ENCODE measurements at regions not wholly inside any gene's neighbourhood (a gene's known extent, or its start where the extent isn't known, plus 50 kb on each side); places are given as distances from the start of the nearest gene placed in this dataset.

GRCh38 chr4:97185233-97185632, 958.0 kb downstream of the STPG2 start:
- intact Hi-C loops (cut with micrococcal nuclease) (no loop called here), dilution Hi-C loops (cut with HindIII; ENCODE audit: low sequenced_read_pairs, unreplicated experiment) (no loop called here)
- H2BK20ac ChIP-seq (ENCODE audit: low read depth, low read length) = no peak overlapping the region

More at GRCh38 chr4:97185233-97185632, 958.0 kb downstream of the STPG2 start:
- Histone ChIP-seq H3K9me1 (ENCODE audit: insufficient read depth, low read length) (no peaks in the 10 kb centered on the region), H4K91ac (ENCODE audit: insufficient read depth, low read depth, low read length) (no peak overlapping the region), H2BK120ac (ENCODE audit: low read depth, low read length) (no peak overlapping the region), H3K4me3 (ENCODE audit: insufficient read depth, low read depth, low read length) (no peak overlapping the region), H4K8ac (ENCODE audit: low read depth in 2 of 2, low read length in 2 of 2) (no peak overlapping the region), H2BK15ac (ENCODE audit: low read depth, low read length) (no peak overlapping the region), H2AK5ac (ENCODE audit: low read depth, low read length) (no peak overlapping the region), H2BK5ac (ENCODE audit: low read depth, low read length, poor library complexity, severe bottlenecking) (no peak overlapping the region), H3K56ac (ENCODE audit: extremely low read depth, insufficient read depth, low read length) (no peak overlapping the region), H3K4me2 (ENCODE audit: low read depth, low read length) (no peak overlapping the region), H3K9ac (ENCODE audit: low read depth, low read length) (no peak overlapping the region), H3K4ac (ENCODE audit: low read depth, low read length) (no peak overlapping the region), H3K36me3 (ENCODE audit: control insufficient read depth, insufficient read depth, low read length) (no peaks in the 10 kb centered on the region), H3K9me3 (ENCODE audit: control insufficient read depth, insufficient read depth, low read length) (peaks cover 8% of the 10 kb centered on the region), H3K27ac (ENCODE audit: insufficient read depth, low read length) (no peak overlapping the region), H3K14ac (replicated peaks; ENCODE audit: low read depth, low read length) (no peak overlapping the region), H4K20me1 (ENCODE audit: insufficient read depth, low read length) (no peaks in the 10 kb centered on the region), H2AK9ac (replicated peaks; ENCODE audit: low read depth, low read length, poor library complexity) (no peak overlapping the region), H3K79me1 (ENCODE audit: low read depth in 1 of 2, low read length in 2 of 2) (no peaks in the 10 kb centered on the region), H3K27me3 (ENCODE audit: control insufficient read depth, insufficient read depth, low read length) (no peaks in the 10 kb centered on the region), H4K5ac (ENCODE audit: low read depth, low read length) (no peak overlapping the region), H2AFZ (replicated peaks; ENCODE audit: low read length, poor library complexity) (no peak overlapping the region), H3K18ac (ENCODE audit: low read depth, low read length) (no peak overlapping the region), H3K4me1 (ENCODE audit: control insufficient read depth, insufficient read depth, low read length) (no peaks in the 10 kb centered on the region), H3K23ac (ENCODE audit: low read depth, low read length) (no peak overlapping the region)
- no TSS peak for BruUV-seq (replicated peaks)
- in situ Hi-C loops (cut with MboI; ENCODE audit: low sequenced_read_pairs) = no loop called here
- CTCF ChIA-PET = no interaction called here
- ATAC-seq (ENCODE audit: low read depth) (no peak), DNase-seq (no peak)
- POLR2A ChIA-PET (ENCODE audit: unreplicated experiment) = no interaction called here
- no peak for TF ChIP-seq RAD21 (IDR thresholded peaks at IDR 0.05; ENCODE audit: low read length)
- TF ChIP-seq CHD1 (IDR thresholded peaks at IDR 0.05; ENCODE audit: low read depth, low read length) = no peak
- TF ChIP-seq NFE2L2 (IDR thresholded peaks at IDR 0.05; ENCODE audit: low read depth, low read length) = no peak
- TF ChIP-seq CEBPB (IDR thresholded peaks at IDR 0.05; ENCODE audit: low read depth, low read length) = no peak
- TF ChIP-seq, protein P1, sequence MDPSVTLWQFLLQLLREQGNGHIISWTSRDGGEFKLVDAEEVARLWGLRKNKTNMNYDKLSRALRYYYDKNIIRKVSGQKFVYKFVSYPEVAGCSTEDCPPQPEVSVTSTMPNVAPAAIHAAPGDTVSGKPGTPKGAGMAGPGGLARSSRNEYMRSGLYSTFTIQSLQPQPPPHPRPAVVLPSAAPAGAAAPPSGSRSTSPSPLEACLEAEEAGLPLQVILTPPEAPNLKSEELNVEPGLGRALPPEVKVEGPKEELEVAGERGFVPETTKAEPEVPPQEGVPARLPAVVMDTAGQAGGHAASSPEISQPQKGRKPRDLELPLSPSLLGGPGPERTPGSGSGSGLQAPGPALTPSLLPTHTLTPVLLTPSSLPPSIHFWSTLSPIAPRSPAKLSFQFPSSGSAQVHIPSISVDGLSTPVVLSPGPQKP (IDR thresholded peaks at IDR 0.05; ENCODE audit: borderline replicate concordance, low read depth, low read length) = no peak
- TF ChIP-seq POLR2A (IDR thresholded peaks at IDR 0.05; ENCODE audit: low read depth, low read length) = no peak
- no peak for TF ChIP-seq RFX5 (IDR thresholded peaks at IDR 0.05; ENCODE audit: low read depth, low read length)
- no peak for TF ChIP-seq CTCF (conservative IDR thresholded peaks at IDR 0.05; ENCODE audit: low read depth, low read length)
- no peak for TF ChIP-seq FOS (IDR thresholded peaks at IDR 0.05; ENCODE audit: low read depth, low read length)
- no peak for TF ChIP-seq MXI1 (IDR thresholded peaks at IDR 0.05; ENCODE audit: borderline replicate concordance, low read depth, low read length)
